Stimulated activated naive B cell treated with anti-CD40 and anti-IgM and Interleukin-4, amounts not matched to agents 10 μg/mL and 1 μg/mL and 100 μg/mL, for 72 hours (primary cell): ENCODE measurements at regions not wholly inside any gene's neighbourhood (a gene's known extent, or its start where the extent isn't known, plus 50 kb on each side); places are given as distances from the start of the nearest gene placed in this dataset.

ENCODE experiments used
- ATAC-seq, 2 donors: fragments of 150-1000 bp; cut with Tn5 transposase; replicated peaks; 2 replicates each; pipeline ENCODE4 v1.10.0; 2021; ENCODE audit warnings: moderate library complexity in 1 of 2
- DNase-seq: peaks from one replicate; pipeline ENCODE4 v3.0.0; 2021
- H3K27ac Mint-ChIP-seq: one replicate; pipeline ENCODE4 v1.8.0; 2022; ENCODE audit warnings: mild to moderate bottlenecking, mixed read lengths
- H3K27me3 Mint-ChIP-seq, 2 donors: one replicate each; pipeline ENCODE4 v1.8.0; 2022; ENCODE audit warnings: mixed read lengths in 2 of 2
- H3K36me3 Mint-ChIP-seq, 2 donors: one replicate each; pipeline ENCODE4 v1.8.0; 2022; ENCODE audit warnings: mixed read lengths in 2 of 2, mild to moderate bottlenecking in 1 of 2
- H3K4me1 Mint-ChIP-seq, 2 donors: one replicate each; pipeline ENCODE4 v1.8.0; 2022; ENCODE audit warnings: mixed read lengths in 2 of 2, mild to moderate bottlenecking in 1 of 2
- H3K4me3 Mint-ChIP-seq, 2 donors: one replicate each; pipeline ENCODE4 v1.8.0; 2022; ENCODE audit warnings: mild to moderate bottlenecking in 2 of 2, mixed read lengths in 2 of 2, moderate library complexity in 1 of 2
- H3K9me3 Mint-ChIP-seq, 2 donors: one replicate each; pipeline ENCODE4 v1.8.0; 2022; ENCODE audit warnings: mixed read lengths in 2 of 2, mild to moderate bottlenecking in 1 of 2

GRCh38 chr3:30166535-30166934, 439.9 kb upstream of the TGFBR2 start:
- Mint-ChIP-seq H3K36me3 (no peaks in the 10 kb centered on the region), H3K4me1 (no peaks in the 10 kb centered on the region), H3K9me3 (peaks cover 0 to 3% of the 10 kb centered on the region in 2 donors), H3K27ac (no peak overlapping the region), H3K4me3 (no peak overlapping the region), H3K27me3 (no peaks in the 10 kb centered on the region)
- DNase-seq: no peak
- ATAC-seq: no peak

GRCh38 chr3:30167541-30168011, 438.8 kb upstream of the TGFBR2 start:
- DNase-seq (no peak), ATAC-seq (no peak)
- Mint-ChIP-seq H3K4me3 (no peak overlapping the region), H3K4me1 (no peaks in the 10 kb centered on the region), H3K27ac (no peak overlapping the region), H3K36me3 (no peaks in the 10 kb centered on the region), H3K9me3 (peaks cover 0 to 3% of the 10 kb centered on the region in 2 donors), H3K27me3 (no peaks in the 10 kb centered on the region)

GRCh38 chr3:30169487-30169886, 436.9 kb upstream of the TGFBR2 start:
- Mint-ChIP-seq H3K27ac (no peak overlapping the region), H3K36me3 (no peaks in the 10 kb centered on the region), H3K4me1 (no peaks in the 10 kb centered on the region), H3K27me3 (no peaks in the 10 kb centered on the region), H3K4me3 (no peak overlapping the region), H3K9me3 (peaks cover 0 to 3% of the 10 kb centered on the region in 2 donors)
- DNase-seq: no peak
- ATAC-seq: no peak

- no peak overlapping the region for H3K27ac Mint-ChIP-seq
- H3K27me3 Mint-ChIP-seq: no peaks in the 10 kb centered on the region
- H3K36me3 Mint-ChIP-seq: no peaks in the 10 kb centered on the region
- H3K4me1 Mint-ChIP-seq: no peaks in the 10 kb centered on the region
- DNase-seq: no peak
- H3K9me3 Mint-ChIP-seq: peaks cover 0 to 3% of the 10 kb centered on the region in 2 donors
- ATAC-seq: no peak
- no peak overlapping the region for H3K4me3 Mint-ChIP-seq
Observed at GRCh38 chr3:30170681-30171438, 435.5 kb upstream of the TGFBR2 start.

GRCh38 chr3:30174357-30174756, 432.0 kb upstream of the TGFBR2 start:
- ATAC-seq: no peak
- Mint-ChIP-seq H3K27ac (no peak overlapping the region), H3K36me3 (no peaks in the 10 kb centered on the region), H3K27me3 (no peaks in the 10 kb centered on the region), H3K4me1 (no peaks in the 10 kb centered on the region), H3K9me3 (no peaks in the 10 kb centered on the region), H3K4me3 (no peak overlapping the region)
- DNase-seq: no peak

GRCh38 chr3:30180310-30181177, 425.9 kb upstream of the TGFBR2 start:
- Mint-ChIP-seq H3K27ac (no peak overlapping the region), H3K4me3 (no peak overlapping the region), H3K36me3 (no peaks in the 10 kb centered on the region), H3K27me3 (peaks cover 0 to 7% of the 10 kb centered on the region in 2 donors), H3K4me1 (no peaks in the 10 kb centered on the region), H3K9me3 (no peaks in the 10 kb centered on the region)
- no peak for DNase-seq
- ATAC-seq: no peak

GRCh38 chr3:30181178-30181465, 425.3 kb upstream of the TGFBR2 start:
- Mint-ChIP-seq H3K27me3 (peaks cover 0 to 7% of the 10 kb centered on the region in 2 donors), H3K4me1 (no peaks in the 10 kb centered on the region), H3K27ac (no peak overlapping the region), H3K4me3 (no peak overlapping the region), H3K9me3 (no peaks in the 10 kb centered on the region), H3K36me3 (no peaks in the 10 kb centered on the region)
- ATAC-seq (no peak), DNase-seq (no peak)

- ATAC-seq (no peak), DNase-seq (no peak)
- Mint-ChIP-seq H3K27ac (no peak overlapping the region), H3K4me3 (no peak overlapping the region), H3K27me3 (peaks cover under 1 to 7% of the 10 kb centered on the region in 2 donors), H3K36me3 (no peaks in the 10 kb centered on the region), H3K4me1 (no peaks in the 10 kb centered on the region), H3K9me3 (no peaks in the 10 kb centered on the region)
Observed at GRCh38 chr3:30181581-30181980, 424.8 kb upstream of the TGFBR2 start.

GRCh38 chr3:30183421-30183820, 423.0 kb upstream of the TGFBR2 start:
- no peak overlapping the region for H3K27ac Mint-ChIP-seq
- H3K27me3 Mint-ChIP-seq: peaks cover 7% of the 10 kb centered on the region in 2 donors
- no peaks in the 10 kb centered on the region for H3K4me1 Mint-ChIP-seq
- DNase-seq (no peak), ATAC-seq (no peak)
- no peaks in the 10 kb centered on the region for H3K36me3 Mint-ChIP-seq
- no peak overlapping the region for H3K4me3 Mint-ChIP-seq
- H3K9me3 Mint-ChIP-seq: no peaks in the 10 kb centered on the region

GRCh38 chr3:30184091-30184810, 422.1 kb upstream of the TGFBR2 start:
- no peaks in the 10 kb centered on the region for H3K36me3 Mint-ChIP-seq
- no peak for ATAC-seq
- no peak for DNase-seq
- H3K4me3 Mint-ChIP-seq: no peak overlapping the region
- peaks cover 7% of the 10 kb centered on the region in 2 donors for H3K27me3 Mint-ChIP-seq
- no peaks in the 10 kb centered on the region for H3K9me3 Mint-ChIP-seq
- no peaks in the 10 kb centered on the region for H3K4me1 Mint-ChIP-seq
- no peak overlapping the region for H3K27ac Mint-ChIP-seq

GRCh38 chr3:30185872-30186271, 420.5 kb upstream of the TGFBR2 start:
- no peak for ATAC-seq
- H3K27me3 Mint-ChIP-seq: peaks cover 3 to 7% of the 10 kb centered on the region in 2 donors
- H3K4me3 Mint-ChIP-seq: no peak overlapping the region
- no peak overlapping the region for H3K27ac Mint-ChIP-seq
- H3K9me3 Mint-ChIP-seq: no peaks in the 10 kb centered on the region
- DNase-seq: no peak
- H3K36me3 Mint-ChIP-seq: no peaks in the 10 kb centered on the region
- no peaks in the 10 kb centered on the region for H3K4me1 Mint-ChIP-seq

- Mint-ChIP-seq H3K36me3 (no peaks in the 10 kb centered on the region), H3K9me3 (no peaks in the 10 kb centered on the region), H3K27ac (no peak overlapping the region), H3K4me3 (no peak overlapping the region), H3K27me3 (peaks cover 3 to 7% of the 10 kb centered on the region in 2 donors), H3K4me1 (no peaks in the 10 kb centered on the region)
- no peak for DNase-seq
- no peak for ATAC-seq
Observed at GRCh38 chr3:30186741-30187219, 419.6 kb upstream of the TGFBR2 start.

GRCh38 chr3:30187366-30187765, 419.0 kb upstream of the TGFBR2 start:
- ATAC-seq (no peak), DNase-seq (no peak)
- H3K4me1 Mint-ChIP-seq: no peaks in the 10 kb centered on the region
- no peak overlapping the region for H3K27ac Mint-ChIP-seq
- H3K4me3 Mint-ChIP-seq: no peak overlapping the region
- H3K9me3 Mint-ChIP-seq: no peaks in the 10 kb centered on the region
- H3K27me3 Mint-ChIP-seq: peaks cover 3 to 7% of the 10 kb centered on the region in 2 donors
- H3K36me3 Mint-ChIP-seq: no peaks in the 10 kb centered on the region

- Mint-ChIP-seq H3K4me3 (no peak overlapping the region), H3K4me1 (peaks cover 0 to 9% of the 10 kb centered on the region in 2 donors), H3K27me3 (peaks cover 3 to 7% of the 10 kb centered on the region in 2 donors), H3K36me3 (no peaks in the 10 kb centered on the region), H3K27ac (no peak overlapping the region), H3K9me3 (no peaks in the 10 kb centered on the region)
- DNase-seq (no peak), ATAC-seq (no peak)
Observed at GRCh38 chr3:30188713-30189112, 417.7 kb upstream of the TGFBR2 start.
